NOMO-1 treated with DMSO at 0.1 percent for 48 hours (cell line): ENCODE measurements at regions not wholly inside any gene's neighbourhood (a gene's known extent, or its start where the extent isn't known, plus 50 kb on each side); places are given as distances from the start of the nearest gene placed in this dataset.

Source experiments
- DNase-seq: peaks from one replicate; lab custom pipeline; 2025; ENCODE audit not compliant: unreplicated experiment; lab: John Stamatoyannopoulos, UW

- no peak for DNase-seq
Observed at GRCh38 chr2:120424274-120424796, 78.4 kb downstream of the INHBB start.

- no peak for DNase-seq
Observed at GRCh38 chr2:120425014-120425413, 79.1 kb downstream of the INHBB start.

- DNase-seq = no peak
Observed at GRCh38 chr2:120428748-120429147, 82.8 kb downstream of the INHBB start.

- no peak for DNase-seq
Observed at GRCh38 chr2:120429586-120430500, 83.9 kb downstream of the INHBB start.

GRCh38 chr2:120430501-120430830 is 84.5 kb downstream of the INHBB start:
- DNase-seq = no peak

GRCh38 chr2:120430957-120431356 is 85.0 kb downstream of the INHBB start:
- DNase-seq = no peak

- DNase-seq = no peak
Observed at GRCh38 chr2:120431386-120432292, 85.7 kb downstream of the INHBB start.

- DNase-seq = no peak
Observed at GRCh38 chr2:120432293-120432975, 86.5 kb downstream of the INHBB start.

- no peak for DNase-seq
Observed at GRCh38 chr2:120432976-120433815, 87.3 kb downstream of the INHBB start.

GRCh38 chr2:120433816-120434290 is 87.9 kb downstream of the INHBB start:
- no peak for DNase-seq

- DNase-seq = no peak
Observed at GRCh38 chr2:120434492-120435308, 88.8 kb downstream of the INHBB start.

GRCh38 chr2:120435671-120436459 is 89.9 kb downstream of the INHBB start:
- no peak for DNase-seq

GRCh38 chr2:120436460-120436739 is 90.5 kb downstream of the INHBB start:
- no peak for DNase-seq

- DNase-seq = peak; percentile 9
Observed at GRCh38 chr2:120436885-120437603, 91.1 kb downstream of the INHBB start.

- no peak for DNase-seq
Observed at GRCh38 chr2:120437604-120438000, 91.7 kb downstream of the INHBB start.

GRCh38 chr2:120438301-120439066 is 92.5 kb downstream of the INHBB start:
- no peak for DNase-seq

- no peak for DNase-seq
Observed at GRCh38 chr2:120439067-120439368, 93.1 kb downstream of the INHBB start.
